H9 (cell line): ENCODE measurements at regions not wholly inside any gene's neighbourhood (a gene's known extent, or its start where the extent isn't known, plus 50 kb on each side); places are given as distances from the start of the nearest gene placed in this dataset.

Experiments
- DNase-seq: peaks from one replicate; pipeline ENCODE4 v3.0.0-alpha.2; 2017
- H2AFZ ChIP-seq: one replicate; pipeline ENCODE4 v1.6.1; 2013; ENCODE audit warnings: mild to moderate bottlenecking, low read length, control low read depth, moderate library complexity
- H2AK5ac ChIP-seq: 2 replicates; pipeline ENCODE4 v1.6.1; 2013; ENCODE audit warnings: low read length, control low read depth, mixed read lengths; ENCODE audit not compliant: insufficient read length
- H2BK120ac ChIP-seq: one replicate; pipeline ENCODE4 v1.6.1; 2013; ENCODE audit warnings: low read depth, mild to moderate bottlenecking, low read length, control low read depth, inconsistent platforms; ENCODE audit not compliant: poor library complexity, severe bottlenecking
- H2BK12ac ChIP-seq: 2 replicates; pipeline ENCODE4 v1.6.1; 2013; ENCODE audit warnings: low read length, control low read depth, mixed read lengths, low read depth; ENCODE audit not compliant: insufficient read length
- H2BK15ac ChIP-seq: 2 replicates; pipeline ENCODE4 v1.6.1; 2013; ENCODE audit warnings: low read depth, low read length, control low read depth
- H2BK20ac ChIP-seq: one replicate; pipeline ENCODE4 v1.6.1; 2013; ENCODE audit warnings: low read depth, mild to moderate bottlenecking, low read length, control low read depth, inconsistent platforms; ENCODE audit not compliant: poor library complexity, severe bottlenecking
- H2BK5ac ChIP-seq: 2 replicates; pipeline ENCODE4 v1.6.1; 2013; ENCODE audit warnings: low read length, control low read depth, mixed read lengths; ENCODE audit not compliant: insufficient read length
- H3K14ac ChIP-seq: 2 replicates; pipeline ENCODE4 v1.6.1; 2013; ENCODE audit warnings: low read length, control low read depth; ENCODE audit not compliant: insufficient read depth
- H3K18ac ChIP-seq: 2 replicates; pipeline ENCODE4 v1.6.1; 2013; ENCODE audit warnings: low read depth, mild to moderate bottlenecking, mixed read lengths, low read length, control low read depth; ENCODE audit not compliant: insufficient read length
- H3K23ac ChIP-seq: 2 replicates; pipeline ENCODE4 v1.6.1; 2013; ENCODE audit warnings: low read length, control low read depth, mixed read lengths, low read depth; ENCODE audit not compliant: insufficient read length
- H3K23me2 ChIP-seq: 2 replicates; pipeline ENCODE4 v1.6.1; 2013; ENCODE audit warnings: low read depth, mild to moderate bottlenecking, mixed read lengths, low read length, control low read depth; ENCODE audit not compliant: insufficient read length, poor library complexity, severe bottlenecking
- H3K27ac ChIP-seq: 2 replicates; pipeline ENCODE4 v1.5.1; 2013; ENCODE audit warnings: low read length, control low read depth, mixed read lengths, low read depth; ENCODE audit not compliant: insufficient read length
- H3K27me3 ChIP-seq: 2 replicates; pipeline ENCODE4 v1.6.1; 2013; ENCODE audit warnings: low read length, control low read depth, inconsistent platforms; ENCODE audit not compliant: insufficient read depth
- H3K4ac ChIP-seq: 2 replicates; pipeline ENCODE4 v1.6.1; 2013; ENCODE audit warnings: low read depth, mild to moderate bottlenecking, control low read depth, inconsistent platforms, low read length, moderate library complexity
- H3K4me1 ChIP-seq: 2 replicates; pipeline ENCODE4 v1.6.1; 2013; ENCODE audit warnings: low read length, control low read depth, inconsistent platforms; ENCODE audit not compliant: insufficient read depth
- H3K4me2 ChIP-seq: 2 replicates; pipeline ENCODE4 v1.6.1; 2013; ENCODE audit warnings: low read length, control low read depth, mixed read lengths; ENCODE audit not compliant: insufficient read length, insufficient read depth
- H3K56ac ChIP-seq: 2 replicates; pipeline ENCODE4 v1.6.1; 2013; ENCODE audit warnings: low read depth, mild to moderate bottlenecking, mixed read lengths, low read length, control low read depth; ENCODE audit not compliant: insufficient read length
- H3K79me1 ChIP-seq: 2 replicates; pipeline ENCODE4 v1.6.1; 2013; ENCODE audit warnings: low read depth, mild to moderate bottlenecking, moderate library complexity, low read length, control low read depth, inconsistent platforms; ENCODE audit not compliant: insufficient read depth, poor library complexity, severe bottlenecking
- H3K79me2 ChIP-seq: 2 replicates; pipeline ENCODE4 v1.6.1; 2013; ENCODE audit warnings: low read length, control low read depth, inconsistent platforms; ENCODE audit not compliant: insufficient read depth
- H3K9ac ChIP-seq: 2 replicates; pipeline ENCODE4 v1.6.1; 2013; ENCODE audit warnings: low read length, control low read depth, mixed read lengths; ENCODE audit not compliant: insufficient read length; ENCODE audit errors: extremely low read depth
- H3K9me3 ChIP-seq: one replicate; pipeline ENCODE4 v1.6.1; 2013; ENCODE audit warnings: low read depth, low read length, inconsistent platforms; ENCODE audit not compliant: control insufficient read depth
- H3T11ph ChIP-seq: one replicate; pipeline ENCODE4 v1.6.1; 2013; ENCODE audit warnings: mild to moderate bottlenecking, low read length, control low read depth, inconsistent platforms
- H4K20me1 ChIP-seq: one replicate; pipeline ENCODE4 v1.6.1; 2013; ENCODE audit not compliant: control insufficient read depth, insufficient read length, insufficient read depth
- H4K5ac ChIP-seq: 2 replicates; pipeline ENCODE4 v1.6.1; 2013; ENCODE audit warnings: low read depth, mild to moderate bottlenecking, mixed read lengths, low read length, control low read depth; ENCODE audit not compliant: insufficient read length
- H4K8ac ChIP-seq: replicated peaks from 2 replicates; pipeline ENCODE4 v1.6.1; 2013; ENCODE audit warnings: low read length, control low read depth, mixed read lengths, low read depth; ENCODE audit not compliant: insufficient read length
- H4K91ac ChIP-seq: 2 replicates; pipeline ENCODE4 v1.6.1; 2013; ENCODE audit warnings: low read depth, mild to moderate bottlenecking, moderate library complexity, mixed read lengths, low read length, control low read depth; ENCODE audit not compliant: insufficient read length
- H3K27ac Mint-ChIP-seq, 3 experiments: 2 replicates in 2 of 3; 3 replicates in 1 of 3; pipeline ENCODE4 v1.8.0; 2020 to 2021; ENCODE audit warnings: mixed read lengths in 3 of 3, mild to moderate bottlenecking in 1 of 3, moderate library complexity in 1 of 3
- H3K27me3 Mint-ChIP-seq: 2 replicates; pipeline ENCODE4 v1.8.0; 2021; ENCODE audit warnings: low read depth, mild to moderate bottlenecking, moderate library complexity, mixed read lengths
- H3K36me3 Mint-ChIP-seq, 3 experiments: 2 replicates in 2 of 3; 3 replicates in 1 of 3; pipeline ENCODE4 v1.8.0; 2020 to 2021; ENCODE audit warnings: low read depth in 3 of 3, mixed read lengths in 3 of 3; ENCODE audit not compliant: insufficient read depth in 1 of 3
- H3K4me1 Mint-ChIP-seq, 2 experiments: 2 replicates each; pipeline ENCODE4 v1.8.0; 2020; ENCODE audit warnings: mixed read lengths in 2 of 2
- H3K4me3 Mint-ChIP-seq, 2 experiments: 2 replicates in 1 of 2; 3 replicates in 1 of 2; pipeline ENCODE4 v1.8.0; 2020 to 2021; ENCODE audit warnings: mild to moderate bottlenecking in 2 of 2, mixed read lengths in 2 of 2, moderate library complexity in 1 of 2
- H3K9me3 Mint-ChIP-seq, 2 experiments: 2 replicates in 1 of 2; 3 replicates in 1 of 2; pipeline ENCODE4 v1.8.0; 2020; ENCODE audit warnings: mild to moderate bottlenecking in 2 of 2, mixed read lengths in 2 of 2, moderate library complexity in 1 of 2
- CTCF ChIP-seq: fragments of 200-600 bp; sonication (generic); conservative IDR thresholded peaks from 3 replicates; pipeline ENCODE4 v1.8.0; 2021; ENCODE audit warnings: antibody characterized with exemption, mild to moderate bottlenecking
- WGBS: extraction: QIAGEN DNeasy Blood & Tissue Kit; methylation state at CpG from one replicate; pipeline ENCODE4 v1.1.7; 2013; ENCODE audit warnings: missing lambda C conversion rate, low lambda C conversion rate, mixed read lengths; ENCODE audit not compliant: insufficient read length; ENCODE audit errors: extremely low coverage; 5-methylcytosine and 5-hydroxymethylcytosine counted together

GRCh38 chr1:101367630-101368029 is 130.8 kb downstream of the S1PR1 start:
- Histone ChIP-seq H3K9me3 (no peaks in the 10 kb centered on the region), H2BK12ac (no peak overlapping the region), H3K79me1 (no peaks in the 10 kb centered on the region), H3K27me3 (no peaks in the 10 kb centered on the region), H2BK120ac (no peak overlapping the region), H3K4ac (no peak overlapping the region), H3K9ac (no peak overlapping the region), H3T11ph (no peak overlapping the region), H3K23ac (no peak overlapping the region), H3K18ac (no peak overlapping the region), H4K8ac (no peak overlapping the region), H2AK5ac (no peak overlapping the region), H3K23me2 (no peaks in the 10 kb centered on the region), H3K56ac (no peak overlapping the region), H2BK15ac (no peak overlapping the region), H4K5ac (no peak overlapping the region), H4K91ac (no peak overlapping the region), H3K4me2 (no peak overlapping the region), H3K4me1 (no peaks in the 10 kb centered on the region; the same call in 1 of the 2 replicates), H2AFZ (no peak overlapping the region), H2BK5ac (no peak overlapping the region), H3K14ac (no peak overlapping the region), H2BK20ac (no peak overlapping the region), H3K27ac (no peak overlapping the region), H4K20me1 (no peaks in the 10 kb centered on the region), H3K79me2 (no peaks in the 10 kb centered on the region)
- Mint-ChIP-seq H3K4me3 (no peak overlapping the region), H3K27me3 (no peaks in the 10 kb centered on the region), H3K27ac (no peak overlapping the region), H3K9me3 (peaks cover 2 to 3% of the 10 kb centered on the region in 2 experiments), H3K36me3 (peaks cover 0 to 3% (median 0%) of the 10 kb centered on the region in 3 experiments; a peak in 2 of 7 replicates), H3K4me1 (peaks cover 3 to 5% of the 10 kb centered on the region in 2 experiments; a peak in 3 of 4 replicates)
- TF ChIP-seq CTCF: no peak
- no peak for DNase-seq
- WGBS: no CpG with 5 or more reads among the region's 5 CpGs
